H1 (cell line): ENCODE measurements at regions not wholly inside any gene's neighbourhood (a gene's known extent, or its start where the extent isn't known, plus 50 kb on each side); places are given as distances from the start of the nearest gene placed in this dataset.

ENCODE experiments used
- CTCF ChIA-PET: fragments of 300-600 bp; sonication (Branson Sonifier 250); formaldehyde crosslinking; loops from one replicate; lab custom pipeline; 2021; ENCODE audit not compliant: partially characterized antibody; lab: Charles Lee
- POLR2A ChIA-PET: fragments of 300-600 bp; sonication (Branson Sonifier 250); formaldehyde crosslinking; loops from one replicate; lab custom pipeline; 2021; ENCODE audit warnings: inconsistent platforms; ENCODE audit not compliant: partially characterized antibody; lab: Charles Lee
- DNase-seq, 2 experiments: peaks; one replicate each; pipeline versions ENCODE4 v3.0.0 to v3.0.0-alpha.2; 2010 to 2022; ENCODE audit warnings: low spot score in 2 of 2, low read depth in 1 of 2, mixed read lengths in 1 of 2
- FAIRE-seq: peaks from 2 replicates; lab custom pipeline; 2011; peaks lifted over from hg19 to GRCh38; lab: Jason Lieb, UNC
- H2AFZ ChIP-seq: 2 replicates; pipeline ENCODE4 v1.8.1; 2012; ENCODE audit warnings: low read length, inconsistent platforms
- H2AK5ac ChIP-seq: 2 replicates; pipeline ENCODE4 v1.6.1; 2013; ENCODE audit warnings: low read depth, low read length
- H2BK120ac ChIP-seq: replicated peaks from 2 replicates; pipeline ENCODE3; 2013; ENCODE audit warnings: low read depth, low read length, inconsistent platforms
- H2BK12ac ChIP-seq: 2 replicates; pipeline ENCODE4 v1.6.1; 2013; ENCODE audit warnings: low read depth, low read length
- H2BK15ac ChIP-seq: 2 replicates; pipeline ENCODE4 v1.6.1; 2013; ENCODE audit warnings: low read length
- H2BK20ac ChIP-seq: 2 replicates; pipeline ENCODE4 v1.6.1; 2013; ENCODE audit warnings: low read length
- H2BK5ac ChIP-seq: 2 replicates; pipeline ENCODE4 v1.6.1; 2013; ENCODE audit warnings: low read depth, low read length
- H3K14ac ChIP-seq: 2 replicates; pipeline ENCODE4 v1.6.1; 2013; ENCODE audit warnings: inconsistent platforms; ENCODE audit not compliant: insufficient read length
- H3K18ac ChIP-seq: 2 replicates; pipeline ENCODE4 v1.6.1; 2013; ENCODE audit warnings: low read length; ENCODE audit errors: extremely low read depth
- H3K23ac ChIP-seq: 2 replicates; pipeline ENCODE4 v1.6.1; 2013; ENCODE audit warnings: inconsistent platforms; ENCODE audit not compliant: insufficient read length
- H3K23me2 ChIP-seq: 2 replicates; pipeline ENCODE4 v1.6.1; 2013; ENCODE audit warnings: low read depth, low read length
- H3K27ac ChIP-seq: 2 replicates; pipeline ENCODE4 v1.6.1; 2011; ENCODE audit warnings: low read depth, low read length, inconsistent platforms
- H3K27me3 ChIP-seq, 4 experiments: replicated peaks in 1 of 4; 1 replicate in 1 of 4; 2 replicates in 3 of 4; pipeline versions ENCODE4 v1.6.1 to v1.8.1; 2011 to 2013; ENCODE audit warnings: low read length in 3 of 4, mild to moderate bottlenecking in 3 of 4, inconsistent platforms in 2 of 4, mixed read lengths in 2 of 4, moderate library complexity in 1 of 4; ENCODE audit not compliant: control insufficient read depth in 3 of 4, insufficient read depth in 3 of 4; ENCODE audit errors: extremely low read depth in 1 of 4
- H3K36me3 ChIP-seq, 4 experiments: 2 replicates each; pipeline versions ENCODE4 v1.6.1 to v1.8.1; 2011 to 2013; ENCODE audit warnings: mild to moderate bottlenecking in 4 of 4, low read length in 3 of 4, moderate library complexity in 2 of 4, control low read depth in 1 of 4, inconsistent platforms in 1 of 4; ENCODE audit not compliant: insufficient read depth in 4 of 4, control insufficient read depth in 2 of 4
- H3K4ac ChIP-seq: replicated peaks from 2 replicates; pipeline ENCODE3; 2013; ENCODE audit warnings: low read length, low read depth, mixed read lengths, inconsistent platforms; ENCODE audit not compliant: insufficient read length
- H3K4me1 ChIP-seq, 4 experiments: replicated peaks in 1 of 4; 1 replicate in 1 of 4; 2 replicates in 3 of 4; pipeline versions ENCODE4 v1.6.1 to v1.8.1; 2011 to 2013; ENCODE audit warnings: low read length in 3 of 4, inconsistent platforms in 2 of 4, mixed read lengths in 1 of 4; ENCODE audit not compliant: insufficient read depth in 4 of 4, control insufficient read depth in 3 of 4
- H3K4me2 ChIP-seq, 2 experiments: 2 replicates each; pipeline versions ENCODE4 v1.6.1 to v1.8.1; 2011 to 2013; ENCODE audit warnings: low read depth in 2 of 2, low read length in 2 of 2, control low read depth in 1 of 2, inconsistent platforms in 1 of 2, mild to moderate bottlenecking in 1 of 2; ENCODE audit not compliant: insufficient read depth in 1 of 2
- H3K4me3 ChIP-seq, 4 experiments: fragments of 200-600, 300-600 bp in 1 of 4; sonication (generic), shearing (Covaris generic), sonication (Bioruptor Twin) in 1 of 4; 2 replicates each; pipeline versions ENCODE4 v1.5.1 to v1.8.1; 2011 to 2016; ENCODE audit warnings: low read length in 4 of 4, low read depth in 3 of 4, control low read depth in 2 of 4, inconsistent platforms in 2 of 4, mild to moderate bottlenecking in 2 of 4, mixed read lengths in 1 of 4, moderate library complexity in 1 of 4; ENCODE audit not compliant: insufficient read depth in 2 of 4; ENCODE audit errors: extremely low read depth in 1 of 4
- H3K56ac ChIP-seq: replicated peaks from 2 replicates; pipeline ENCODE3; 2013; ENCODE audit warnings: low read depth, mild to moderate bottlenecking, mixed read lengths, low read length, inconsistent platforms; ENCODE audit not compliant: insufficient read length
- H3K79me1 ChIP-seq: 2 replicates; pipeline ENCODE4 v1.6.1; 2013; ENCODE audit warnings: low read depth, low read length, control low read depth
- H3K79me2 ChIP-seq, 2 experiments: 2 replicates each; pipeline versions ENCODE4 v1.6.1 to v1.8.1; 2012 to 2013; ENCODE audit warnings: low read length in 2 of 2, mild to moderate bottlenecking in 2 of 2, inconsistent platforms in 1 of 2; ENCODE audit not compliant: insufficient read depth in 2 of 2, control insufficient read depth in 1 of 2
- H3K9ac ChIP-seq, 4 experiments: replicated peaks in 1 of 4; 1 replicate in 1 of 4; 2 replicates in 3 of 4; pipeline versions ENCODE4 v1.6.1 to v1.8.1; 2011 to 2013; ENCODE audit warnings: low read depth in 3 of 4, low read length in 3 of 4, control low read depth in 2 of 4, mild to moderate bottlenecking in 2 of 4, moderate library complexity in 2 of 4, inconsistent platforms in 1 of 4; ENCODE audit errors: extremely low read depth in 1 of 4
- H3K9me3 ChIP-seq, 2 experiments: 2 replicates each; pipeline versions ENCODE4 v1.6.1 to v1.8.1; 2012 to 2013; ENCODE audit warnings: mild to moderate bottlenecking in 2 of 2, moderate library complexity in 2 of 2, control low read depth in 1 of 2, inconsistent platforms in 1 of 2, low read depth in 1 of 2, low read length in 1 of 2, mixed read lengths in 1 of 2; ENCODE audit not compliant: insufficient read depth in 2 of 2
- H4K20me1 ChIP-seq, 2 experiments: replicated peaks in 1 of 2; 2 replicates each; pipeline versions ENCODE3 to v1.8.1; 2011 to 2013; ENCODE audit warnings: inconsistent platforms in 2 of 2, low read length in 2 of 2, mild to moderate bottlenecking in 1 of 2; ENCODE audit not compliant: insufficient read depth in 2 of 2, control insufficient read depth in 1 of 2
- H4K5ac ChIP-seq: 2 replicates; pipeline ENCODE4 v1.6.1; 2013; ENCODE audit warnings: low read length, low read depth, mixed read lengths, inconsistent platforms; ENCODE audit not compliant: insufficient read length
- H4K8ac ChIP-seq: 2 replicates; pipeline ENCODE4 v1.8.0; 2013; ENCODE audit warnings: mild to moderate bottlenecking, moderate library complexity, low read length, inconsistent platforms; ENCODE audit not compliant: insufficient read depth; ENCODE audit errors: extremely low read depth
- H4K91ac ChIP-seq: replicated peaks from 2 replicates; pipeline ENCODE3; 2013; ENCODE audit warnings: low read length, mixed read lengths, inconsistent platforms; ENCODE audit not compliant: insufficient read length
- BACH1 ChIP-seq: IDR thresholded peaks from 2 replicates; pipeline ENCODE4 v1.6.1; 2012; ENCODE audit warnings: low read length, improper control_type of control experiment
- BCL11A ChIP-seq, 2 experiments: IDR thresholded peaks; one replicate each; pipeline ENCODE4 v1.6.1; 2011; ENCODE audit warnings: low read depth in 2 of 2, low read length in 2 of 2, mild to moderate bottlenecking in 2 of 2
- CBX5 ChIP-seq: fragments of 300-800, 300-1000 bp; sonication (generic); IDR thresholded peaks from 2 replicates; pipeline ENCODE4 v1.7.1; 2016; ENCODE audit warnings: antibody characterized with exemption, low read length, low read depth
- CEBPB ChIP-seq: IDR thresholded peaks from 2 replicates; pipeline ENCODE4 v1.6.1; 2012; ENCODE audit warnings: low read depth, low read length
- CHD1 ChIP-seq: IDR thresholded peaks from 2 replicates; pipeline ENCODE4 v1.6.1; 2012; ENCODE audit warnings: low read depth, low read length, improper control_type of control experiment
- EGR1 ChIP-seq: IDR thresholded peaks from 2 replicates; pipeline ENCODE4 v1.6.1; 2011; ENCODE audit warnings: low read depth, low read length, borderline replicate concordance
- GABPA ChIP-seq: IDR thresholded peaks from 2 replicates; pipeline ENCODE4 v1.6.1; 2011; ENCODE audit warnings: mild to moderate bottlenecking, low read length, moderate library complexity, borderline replicate concordance; ENCODE audit not compliant: insufficient read depth
- HDAC2 ChIP-seq, 2 experiments: fragments of 300-600 bp in 1 of 2; sonication (generic) in 1 of 2; IDR thresholded peaks; 2 replicates each; pipeline ENCODE4 v1.6.1; 2011 to 2012; ENCODE audit warnings: low read depth in 2 of 2, low read length in 2 of 2, mild to moderate bottlenecking in 2 of 2, moderate library complexity in 2 of 2, borderline replicate concordance in 1 of 2, inconsistent platforms in 1 of 2
- JUND ChIP-seq: IDR thresholded peaks from 2 replicates; pipeline ENCODE4 v1.6.1; 2011; ENCODE audit warnings: mild to moderate bottlenecking, improper control_type of control experiment, low read length
- NANOG ChIP-seq: IDR thresholded peaks from 2 replicates; pipeline ENCODE4 v1.6.1; 2011; ENCODE audit warnings: low read length, low read depth, mild to moderate bottlenecking, inconsistent platforms; ENCODE audit not compliant: insufficient read depth, poor library complexity, severe bottlenecking
- SIRT6 ChIP-seq: IDR thresholded peaks from one replicate; pipeline ENCODE4 v1.7.1; 2012; ENCODE audit warnings: low read length, inconsistent platforms
- SIX5 ChIP-seq: IDR thresholded peaks from 2 replicates; pipeline ENCODE4 v1.6.1; 2011; ENCODE audit warnings: mild to moderate bottlenecking, low read depth, low read length
- SP4 ChIP-seq: IDR thresholded peaks from 2 replicates; pipeline ENCODE4 v1.6.1; 2012; ENCODE audit warnings: low read length, inconsistent platforms
- TAF7 ChIP-seq: optimal IDR thresholded peaks from 2 replicates; pipeline ENCODE3; 2011; ENCODE audit warnings: low read depth, mild to moderate bottlenecking, inconsistent platforms, low read length, moderate library complexity, borderline replicate concordance
- ZNF274 ChIP-seq: IDR thresholded peaks from 2 replicates; pipeline ENCODE4 v1.7.0; 2012; ENCODE audit warnings: low read length, borderline replicate concordance; ENCODE audit errors: extremely low read depth
- WGBS, 2 experiments: shearing (Covaris generic) in 1 of 2; methylation state at CpG; one replicate each; pipeline versions ENCODE4 v1.1.6 to v1.1.7; 2013 to 2015; ENCODE audit warnings: low lambda C conversion rate in 2 of 2, mixed read lengths in 2 of 2, inconsistent platforms in 1 of 2, low coverage in 1 of 2, missing lambda C conversion rate in 1 of 2; ENCODE audit not compliant: insufficient replicate concordance in 2 of 2, insufficient coverage in 1 of 2, insufficient read length in 1 of 2; ENCODE audit errors: extremely low coverage in 1 of 2, missing lambda C conversion rate in 1 of 2; 5-methylcytosine and 5-hydroxymethylcytosine counted together

DNA sequence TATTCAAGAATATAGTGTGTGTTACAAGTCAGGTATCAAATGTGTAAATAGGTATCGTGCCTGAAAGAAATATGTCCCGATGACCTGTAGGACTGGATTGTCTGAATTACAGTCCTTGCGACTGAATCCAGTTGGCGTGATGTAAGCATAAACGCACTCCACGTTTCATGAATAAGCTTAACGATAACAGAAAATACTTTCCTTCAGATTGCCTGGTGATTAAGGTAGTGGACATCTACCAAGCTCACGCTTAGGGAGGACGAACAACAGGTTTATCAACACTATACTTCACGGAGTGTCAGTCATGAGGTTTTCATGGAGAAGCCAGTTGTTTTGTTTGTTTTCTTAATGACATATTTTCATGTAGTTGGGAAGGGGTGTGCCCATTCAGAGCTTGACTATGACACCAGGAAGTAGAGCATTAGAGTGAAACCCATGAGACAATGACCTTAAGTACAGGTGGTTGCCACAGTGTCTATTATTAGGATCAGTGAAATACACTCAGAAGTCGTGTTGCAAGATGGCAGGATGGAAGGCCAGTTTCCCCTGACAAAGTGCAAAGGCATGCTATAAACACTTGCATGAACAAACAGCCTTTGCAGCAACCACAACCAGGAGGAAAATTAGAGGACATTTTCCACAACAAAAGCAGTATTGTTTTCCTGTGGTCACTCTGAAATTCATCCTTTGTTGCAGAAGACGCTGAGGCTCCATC lies 305.8 kb upstream of the PRDM1 start:
- WGBS, 2 experiments: 91% methylated on average over 12 of the region's 12 CpGs; no CpG with 5 or more reads in 1 of the 2 experiments
- CTCF ChIA-PET: no interaction called here

More for the DNA sequence above, 305.8 kb upstream of the PRDM1 start:
- Histone ChIP-seq H2BK12ac (no peak overlapping the region), H2BK15ac (no peak overlapping the region), H3K27me3 (no peaks in the 10 kb centered on the region), H3K18ac (no peak overlapping the region), H3K23me2 (no peaks in the 10 kb centered on the region), H4K91ac (no peak overlapping the region), H3K4ac (no peak overlapping the region), H3K79me2 (no peaks in the 10 kb centered on the region), H2AFZ (peak overlapping the region; percentile 52; the same call in 1 of the 2 replicates), H3K4me3 (no peak overlapping the region), H3K23ac (no peak overlapping the region), H2BK20ac (no peak overlapping the region), H2AK5ac (no peak overlapping the region), H4K8ac (no peak overlapping the region), H3K9me3 (peaks cover 0 to 7% of the 10 kb centered on the region in 2 experiments; a peak in 3 of 4 replicates), H2BK5ac (no peak overlapping the region), H3K4me2 (no peak overlapping the region), H4K20me1 (no peaks in the 10 kb centered on the region), H3K9ac (no peak overlapping the region), H2BK120ac (no peak overlapping the region), H3K36me3 (no peaks in the 10 kb centered on the region), H3K79me1 (no peaks in the 10 kb centered on the region), H3K27ac (no peak overlapping the region), H3K56ac (no peak overlapping the region), H3K14ac (no peak overlapping the region), H4K5ac (no peak overlapping the region), H3K4me1 (no peaks in the 10 kb centered on the region)
- no peak for FAIRE-seq
- POLR2A ChIA-PET: no interaction called here
- DNase-seq: no peak
- TF ChIP-seq TAF7 (no peak), ZNF274 (no peak), BACH1 (no peak), CHD1 (no peak), JUND (no peak), BCL11A (IDR thresholded peaks at IDR 0.05; ENCODE audit: low read depth in 2 of 2, low read length in 2 of 2) (no peak), GABPA (no peak), SIX5 (no peak), HDAC2 (IDR thresholded peaks at IDR 0.05; ENCODE audit: borderline replicate concordance in 1 of 2, low read depth in 2 of 2, low read length in 2 of 2) (no peak), CBX5 (no peak), SP4 (no peak), CEBPB (no peak), NANOG (no peak), SIRT6 (no peak), EGR1 (no peak)
